ENCODE measurements at regions not wholly inside any gene's neighbourhood (a gene's known extent, or its start where the extent isn't known, plus 50 kb on each side); places are given as distances from the start of the nearest gene placed in this dataset.

DNA sequence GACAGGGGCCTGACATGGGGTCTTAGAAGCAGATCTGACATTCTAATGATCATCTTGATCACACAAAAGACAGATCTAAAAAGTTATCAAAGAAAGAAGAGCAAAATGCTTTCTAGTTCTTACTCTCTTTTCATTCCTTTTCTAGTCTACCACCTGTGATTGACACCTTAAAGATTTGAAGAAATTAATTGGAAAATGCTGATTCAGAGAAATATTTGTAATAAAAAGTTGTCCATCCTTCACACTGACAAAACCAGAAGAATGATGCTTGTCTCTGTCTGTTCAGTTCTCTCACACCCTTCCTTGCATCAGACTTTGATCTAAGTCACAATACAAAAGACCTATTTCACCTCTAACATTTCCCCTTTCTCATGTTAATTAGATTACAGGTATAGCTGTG is 182.4 kb downstream of the RAP2A start:
- Histone ChIP-seq H3K4me1 (no peaks in the 10 kb centered on the region), H3K9me3 (no peaks in the 10 kb centered on the region), H3K27me3 (peaks cover 0 to 3% (median 0%) of the 10 kb centered on the region in 4 donors), H3K36me3 (no peaks in the 10 kb centered on the region), H3K27ac (no peak overlapping the region), H3K4me3 (no peak overlapping the region)
- no peak for DNase-seq
- intact Hi-C loops (cut with DNase I), result no loop called here
- no peak for TF ChIP-seq POLR2A (IDR thresholded peaks at IDR 0.05)
- TF ChIP-seq, protein P1, sequence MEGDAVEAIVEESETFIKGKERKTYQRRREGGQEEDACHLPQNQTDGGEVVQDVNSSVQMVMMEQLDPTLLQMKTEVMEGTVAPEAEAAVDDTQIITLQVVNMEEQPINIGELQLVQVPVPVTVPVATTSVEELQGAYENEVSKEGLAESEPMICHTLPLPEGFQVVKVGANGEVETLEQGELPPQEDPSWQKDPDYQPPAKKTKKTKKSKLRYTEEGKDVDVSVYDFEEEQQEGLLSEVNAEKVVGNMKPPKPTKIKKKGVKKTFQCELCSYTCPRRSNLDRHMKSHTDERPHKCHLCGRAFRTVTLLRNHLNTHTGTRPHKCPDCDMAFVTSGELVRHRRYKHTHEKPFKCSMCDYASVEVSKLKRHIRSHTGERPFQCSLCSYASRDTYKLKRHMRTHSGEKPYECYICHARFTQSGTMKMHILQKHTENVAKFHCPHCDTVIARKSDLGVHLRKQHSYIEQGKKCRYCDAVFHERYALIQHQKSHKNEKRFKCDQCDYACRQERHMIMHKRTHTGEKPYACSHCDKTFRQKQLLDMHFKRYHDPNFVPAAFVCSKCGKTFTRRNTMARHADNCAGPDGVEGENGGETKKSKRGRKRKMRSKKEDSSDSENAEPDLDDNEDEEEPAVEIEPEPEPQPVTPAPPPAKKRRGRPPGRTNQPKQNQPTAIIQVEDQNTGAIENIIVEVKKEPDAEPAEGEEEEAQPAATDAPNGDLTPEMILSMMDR (IDR thresholded peaks at IDR 0.05), result no peak

DNA sequence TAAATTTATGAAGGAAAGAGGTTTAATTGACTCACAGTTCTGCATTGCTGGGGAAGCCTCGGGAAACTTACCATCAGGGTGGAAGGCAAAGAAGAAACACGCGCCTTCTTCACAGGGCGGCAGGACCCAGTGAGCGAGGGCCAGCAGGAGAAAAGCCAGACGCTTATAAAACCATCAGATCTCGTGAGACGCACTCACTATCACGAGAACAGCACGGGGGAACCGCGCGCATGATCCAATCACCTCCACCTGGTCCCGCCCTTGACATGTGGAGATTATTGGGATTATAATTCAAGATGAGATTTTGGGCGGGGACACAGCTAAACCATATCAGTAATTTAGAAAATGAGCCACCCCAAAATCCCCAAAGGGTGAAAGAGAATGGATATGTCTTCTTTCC is 187.1 kb downstream of the RAP2A start:
- TF ChIP-seq, protein P1 (IDR thresholded peaks at IDR 0.05), result no peak
- no peak for TF ChIP-seq POLR2A (IDR thresholded peaks at IDR 0.05)
- DNase-seq, result no peak
- intact Hi-C loops (cut with DNase I), result no loop called here
- Histone ChIP-seq H3K36me3 (no peaks in the 10 kb centered on the region), H3K4me1 (no peaks in the 10 kb centered on the region), H3K4me3 (no peak overlapping the region), H3K27me3 (peaks cover 0 to 3% (median 0%) of the 10 kb centered on the region in 4 donors), H3K27ac (no peak overlapping the region), H3K9me3 (no peaks in the 10 kb centered on the region)
- 90 to 91% methylated on average over 15 of the region's 15 CpGs for WGBS, 2 donors

DNA sequence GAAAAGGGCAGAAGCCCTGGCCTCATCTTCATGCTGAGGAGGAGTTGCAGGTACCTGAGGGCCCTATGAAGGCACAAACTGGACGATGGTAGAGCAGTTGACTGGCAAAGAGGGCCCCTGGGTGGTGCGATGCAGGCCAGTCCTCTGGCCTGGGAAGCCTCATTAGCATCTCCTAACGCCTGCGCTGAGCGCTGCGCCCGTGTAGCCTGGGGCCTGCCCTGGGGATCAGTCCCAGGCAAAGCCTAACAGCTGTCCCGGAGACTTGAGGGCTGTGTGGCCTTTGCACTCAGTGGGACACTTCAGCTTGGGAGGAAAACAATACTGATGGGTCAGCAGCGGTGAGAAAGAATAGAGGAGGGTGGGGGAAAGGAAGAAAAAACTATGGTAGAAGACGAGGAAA is 187.7 kb downstream of the RAP2A start:
- 55 to 56% methylated on average over 2 to 4 of the region's 10 CpGs for WGBS, 2 donors
- no peak for DNase-seq
- Histone ChIP-seq H3K27me3 (peaks cover 0 to 3% (median 0%) of the 10 kb centered on the region in 4 donors), H3K9me3 (no peaks in the 10 kb centered on the region), H3K36me3 (no peaks in the 10 kb centered on the region), H3K4me3 (no peak overlapping the region), H3K4me1 (no peaks in the 10 kb centered on the region), H3K27ac (no peak overlapping the region)
- TF ChIP-seq, protein P1 (IDR thresholded peaks at IDR 0.05), result no peak
- no peak for TF ChIP-seq POLR2A (IDR thresholded peaks at IDR 0.05)
- intact Hi-C loops (cut with DNase I), result no loop called here

DNA sequence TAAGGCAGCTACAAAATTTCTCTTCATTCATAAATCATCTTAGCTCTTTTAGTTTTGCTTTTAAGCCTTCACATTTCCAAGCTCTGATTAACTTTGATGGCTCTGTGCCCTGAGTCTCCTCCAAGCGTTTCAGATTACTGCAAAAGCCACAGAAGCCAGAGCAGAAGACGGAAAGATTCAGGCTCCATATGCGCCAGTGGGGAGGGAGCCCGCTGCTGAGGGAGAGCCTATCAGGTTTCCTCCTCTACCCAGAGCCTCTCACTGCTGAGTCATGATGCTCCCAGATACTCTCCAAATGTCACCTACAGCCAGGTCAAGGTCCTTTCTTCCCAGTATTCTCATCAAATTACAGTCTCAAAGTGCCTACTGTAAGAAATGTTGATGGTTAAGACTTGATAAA is 193.6 kb downstream of the RAP2A start:
- intact Hi-C loops (cut with DNase I), result no loop called here
- DNase-seq, result no peak
- no peaks in the 10 kb centered on the region for H3K4me1 ChIP-seq
- no peaks in the 10 kb centered on the region for H3K9me3 ChIP-seq
- no peaks in the 10 kb centered on the region for H3K27me3 ChIP-seq
- no peak overlapping the region for H3K27ac ChIP-seq
- H3K4me3 ChIP-seq, result no peak overlapping the region
- WGBS, 2 donors, result 30 to 31% methylated on average over 4 of the region's 4 CpGs
- TF ChIP-seq, protein P1 (IDR thresholded peaks at IDR 0.05), result no peak
- no peak for TF ChIP-seq POLR2A (IDR thresholded peaks at IDR 0.05)
- no peaks in the 10 kb centered on the region for H3K36me3 ChIP-seq

DNA sequence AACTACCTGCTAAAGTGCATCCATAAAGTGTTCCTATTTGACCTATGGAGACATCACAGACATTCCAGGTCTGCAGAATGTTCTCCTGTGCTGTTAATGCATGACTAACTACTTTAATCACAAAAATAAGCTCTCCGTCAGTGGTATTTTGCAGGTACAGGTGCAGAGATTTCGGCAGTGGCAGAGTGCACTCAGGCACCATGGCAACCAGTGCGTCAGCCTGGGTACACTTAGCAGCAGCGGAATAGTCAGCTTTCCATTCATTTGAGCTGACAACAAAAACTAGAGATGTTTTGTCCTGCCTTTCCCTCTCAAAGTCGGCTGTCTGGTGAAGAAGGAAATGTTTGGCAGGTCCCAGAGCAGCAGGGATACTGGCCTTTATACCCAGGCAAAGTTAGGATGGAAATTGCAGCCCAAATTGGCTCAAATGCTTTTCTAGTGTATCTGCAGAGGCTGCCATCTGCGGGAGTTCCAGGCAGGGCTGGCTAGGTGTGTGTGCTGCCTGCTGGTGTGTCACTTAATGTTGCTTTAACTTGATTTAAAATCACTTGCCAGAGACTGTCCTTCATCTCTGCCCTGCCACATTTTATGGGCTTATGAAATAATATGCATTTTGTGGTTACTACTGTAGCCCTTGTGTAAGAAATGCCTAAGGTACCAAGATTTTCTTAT is 195.8 kb downstream of the RAP2A start:
- WGBS, 2 donors, result 25 to 81% methylated on average over 6 of the region's 6 CpGs
- Histone ChIP-seq H3K27me3 (no peaks in the 10 kb centered on the region), H3K4me3 (no peak overlapping the region), H3K4me1 (no peaks in the 10 kb centered on the region), H3K36me3 (no peaks in the 10 kb centered on the region), H3K9me3 (no peaks in the 10 kb centered on the region), H3K27ac (no peak overlapping the region)
- intact Hi-C loops (cut with DNase I), result no loop called here
- DNase-seq, result no peak
- TF ChIP-seq POLR2A (IDR thresholded peaks at IDR 0.05), result no peak
- TF ChIP-seq, protein P1 (IDR thresholded peaks at IDR 0.05), result no peak

All from esophagus squamous epithelium (tissue), 5 donors.